ENCODE measurements at regions not wholly inside any gene's neighbourhood (a gene's known extent, or its start where the extent isn't known, plus 50 kb on each side); places are given as distances from the start of the nearest gene placed in this dataset.

- DNase-seq: no peak
These were observed 101.2 kb downstream of the TBX19 start for GRCh38 chr1:168381850-168382249.

GRCh38 chr1:168380945-168381344 lies 100.3 kb downstream of the TBX19 start:
- DNase-seq: no peak

- no peak for DNase-seq
These were observed 98.6 kb downstream of the TBX19 start for GRCh38 chr1:168379104-168379860.

GRCh38 chr1:168375566-168376300 lies 95.1 kb downstream of the TBX19 start:
- no peak for DNase-seq

- no peak for DNase-seq
These were observed 93.9 kb downstream of the TBX19 start for GRCh38 chr1:168374566-168374965.

GRCh38 chr1:168373869-168374268 lies 93.2 kb downstream of the TBX19 start:
- DNase-seq: no peak

GRCh38 chr1:168372861-168373371 lies 92.2 kb downstream of the TBX19 start:
- DNase-seq: no peak

GRCh38 chr1:168372307-168372706 lies 91.6 kb downstream of the TBX19 start:
- no peak for DNase-seq

GRCh38 chr1:168371477-168371876 lies 90.8 kb downstream of the TBX19 start:
- DNase-seq: no peak

- DNase-seq: no peak
These were observed 89.9 kb downstream of the TBX19 start for GRCh38 chr1:168370586-168370985.

GRCh38 chr1:168369655-168370054 lies 89.0 kb downstream of the TBX19 start:
- DNase-seq: no peak

- no peak for DNase-seq
These were observed 87.5 kb downstream of the TBX19 start for GRCh38 chr1:168368131-168368530.

GRCh38 chr1:168365719-168366479 lies 85.2 kb downstream of the TBX19 start:
- DNase-seq: no peak

Data from femur (tissue), 1 donor.